Fibroblast of mammary gland (primary cell): ENCODE measurements at regions not wholly inside any gene's neighbourhood (a gene's known extent, or its start where the extent isn't known, plus 50 kb on each side); places are given as distances from the start of the nearest gene placed in this dataset.

ENCODE experiments used
- DNase-seq: peaks from one replicate; pipeline ENCODE4 v3.0.0-alpha.2; 2010; ENCODE audit warnings: low read depth
- H3K4me3 ChIP-seq: 2 replicates; pipeline ENCODE4 v1.5.1; 2011; ENCODE audit warnings: low read depth, mild to moderate bottlenecking, low read length, moderate library complexity; ENCODE audit not compliant: control insufficient read depth
- CTCF ChIP-seq: conservative IDR thresholded peaks from 2 replicates; pipeline ENCODE4 v1.5.1; 2011; ENCODE audit warnings: low read depth, low read length, inconsistent platforms; ENCODE audit not compliant: control insufficient read depth, insufficient read depth

- H3K4me3 ChIP-seq, result no peak overlapping the region
- no peak for TF ChIP-seq CTCF
- no peak for DNase-seq
Observed at GRCh38 chr2:145741181-145741580, 1221.3 kb upstream of the ZEB2 start.

- no peak overlapping the region for H3K4me3 ChIP-seq
- no peak for TF ChIP-seq CTCF
- peak; percentile 34 for DNase-seq
Observed at GRCh38 chr2:145740302-145740701, 1220.4 kb upstream of the ZEB2 start.

GRCh38 chr2:145739681-145740080, 1219.8 kb upstream of the ZEB2 start:
- no peak for TF ChIP-seq CTCF
- no peak overlapping the region for H3K4me3 ChIP-seq
- no peak for DNase-seq

- TF ChIP-seq CTCF, result no peak
- no peak overlapping the region for H3K4me3 ChIP-seq
- no peak for DNase-seq
Observed at GRCh38 chr2:145736871-145737270, 1217.0 kb upstream of the ZEB2 start.

- TF ChIP-seq CTCF, result no peak
- H3K4me3 ChIP-seq, result no peak overlapping the region
- no peak for DNase-seq
Observed at GRCh38 chr2:145731467-145731866, 1211.5 kb upstream of the ZEB2 start.

GRCh38 chr2:145729993-145730770, 1210.3 kb upstream of the ZEB2 start:
- no peak overlapping the region for H3K4me3 ChIP-seq
- TF ChIP-seq CTCF, result no peak

GRCh38 chr2:145729481-145729880, 1209.6 kb upstream of the ZEB2 start:
- H3K4me3 ChIP-seq, result no peak overlapping the region
- no peak for DNase-seq
- no peak for TF ChIP-seq CTCF

More at GRCh38 chr2:145729993-145730770, 1210.3 kb upstream of the ZEB2 start:
- no peak for DNase-seq
